Tibial nerve (tissue), 3 donors: ENCODE measurements at regions not wholly inside any gene's neighbourhood (a gene's known extent, or its start where the extent isn't known, plus 50 kb on each side); places are given as distances from the start of the nearest gene placed in this dataset.

Experiments
- POLR2A ChIP-seq, 2 donors: fragments of 450-650 bp; IDR thresholded peaks; one replicate each; pipeline ENCODE4 v1.6.1; 2017; ENCODE audit warnings: antibody characterized with exemption in 2 of 2, mild to moderate bottlenecking in 2 of 2, moderate library complexity in 2 of 2
- TF ChIP-seq, protein P1 (sequence below), 5 experiments: fragments of 200-600 bp in 3 of 5; fragments of 450-650 bp in 2 of 5; sonication (generic) in 3 of 5; IDR thresholded peaks; one replicate each; pipeline ENCODE4 v1.5.1; 2016 to 2019; ENCODE audit warnings: antibody characterized with exemption in 5 of 5, mild to moderate bottlenecking in 3 of 5, moderate library complexity in 2 of 5

DNA sequence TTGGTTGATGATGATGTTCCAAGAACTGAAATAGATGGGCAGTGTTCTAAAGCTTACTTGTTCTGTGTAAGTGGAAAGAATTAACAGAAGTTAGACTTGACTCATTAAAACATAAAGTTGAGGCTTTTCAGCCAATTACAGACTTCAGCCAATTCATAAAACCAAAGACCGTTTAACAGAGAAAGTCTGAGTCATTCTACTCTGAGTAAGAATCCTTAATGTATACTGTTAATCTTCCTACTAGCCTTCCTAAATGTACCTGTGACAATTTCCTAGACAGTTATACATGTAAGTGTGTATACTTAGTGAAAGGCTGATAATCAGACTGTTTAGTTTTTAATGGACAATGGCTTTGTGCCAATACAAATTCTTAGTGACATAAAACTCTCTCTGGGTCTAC lies 681.0 kb downstream of the RPL10L start:
- TF ChIP-seq, protein P1, sequence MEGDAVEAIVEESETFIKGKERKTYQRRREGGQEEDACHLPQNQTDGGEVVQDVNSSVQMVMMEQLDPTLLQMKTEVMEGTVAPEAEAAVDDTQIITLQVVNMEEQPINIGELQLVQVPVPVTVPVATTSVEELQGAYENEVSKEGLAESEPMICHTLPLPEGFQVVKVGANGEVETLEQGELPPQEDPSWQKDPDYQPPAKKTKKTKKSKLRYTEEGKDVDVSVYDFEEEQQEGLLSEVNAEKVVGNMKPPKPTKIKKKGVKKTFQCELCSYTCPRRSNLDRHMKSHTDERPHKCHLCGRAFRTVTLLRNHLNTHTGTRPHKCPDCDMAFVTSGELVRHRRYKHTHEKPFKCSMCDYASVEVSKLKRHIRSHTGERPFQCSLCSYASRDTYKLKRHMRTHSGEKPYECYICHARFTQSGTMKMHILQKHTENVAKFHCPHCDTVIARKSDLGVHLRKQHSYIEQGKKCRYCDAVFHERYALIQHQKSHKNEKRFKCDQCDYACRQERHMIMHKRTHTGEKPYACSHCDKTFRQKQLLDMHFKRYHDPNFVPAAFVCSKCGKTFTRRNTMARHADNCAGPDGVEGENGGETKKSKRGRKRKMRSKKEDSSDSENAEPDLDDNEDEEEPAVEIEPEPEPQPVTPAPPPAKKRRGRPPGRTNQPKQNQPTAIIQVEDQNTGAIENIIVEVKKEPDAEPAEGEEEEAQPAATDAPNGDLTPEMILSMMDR (IDR thresholded peaks at IDR 0.05), result no peak
- no peak for TF ChIP-seq POLR2A (IDR thresholded peaks at IDR 0.05)
